ENCODE measurements at regions not wholly inside any gene's neighbourhood (a gene's known extent, or its start where the extent isn't known, plus 50 kb on each side); places are given as distances from the start of the nearest gene placed in this dataset.

GRCh38 chr2:235161565-235161964 is 209.7 kb downstream of the SH3BP4 start:
- Histone ChIP-seq H3K27me3 (replicated peaks in 1 of 2; ENCODE audit: control insufficient read depth in 2 of 2, extremely low read depth in 1 of 2, insufficient read depth in 2 of 2, low read length in 1 of 2) (peaks cover 0 to 26% of the 10 kb centered on the region in 2 experiments), H3K4me1 (ENCODE audit: control insufficient read depth in 1 of 2, extremely low read depth in 1 of 2, insufficient read depth in 2 of 2, low read length in 2 of 2) (no peaks in the 10 kb centered on the region), H3K36me3 (ENCODE audit: control insufficient read depth in 2 of 2, extremely low read depth in 1 of 2, insufficient read depth in 1 of 2, low read length in 1 of 2) (no peaks in the 10 kb centered on the region), H3K27ac (ENCODE audit: low read length) (no peak overlapping the region), H3K9me3 (no peaks in the 10 kb centered on the region), H3K4me3 (ENCODE audit: control insufficient read depth in 1 of 2, extremely low read depth in 1 of 2, low read length in 1 of 2) (no peak overlapping the region)
- 83% methylated on average over 4 of the region's 8 CpGs for WGBS (ENCODE audit: insufficient coverage)
- POLR2A ChIA-PET, result no interaction called here
- Mint-ChIP-seq H3K4me3 (no peak overlapping the region), H3K27me3 (peaks cover 37 to 38% of the 10 kb centered on the region in 2 donors), H3K9me3 (no peaks in the 10 kb centered on the region), H3K4me1 (no peaks in the 10 kb centered on the region), H3K27ac (no peak overlapping the region), H3K36me3 (no peaks in the 10 kb centered on the region)
- DNase-seq (no peak), ATAC-seq (replicated peaks in 1 of 4) (no peak)
- CTCF ChIA-PET, result no interaction called here

- Mint-ChIP-seq H3K27ac (no peak overlapping the region), H3K4me1 (no peaks in the 10 kb centered on the region), H3K36me3 (no peaks in the 10 kb centered on the region), H3K4me3 (no peak overlapping the region), H3K9me3 (no peaks in the 10 kb centered on the region), H3K27me3 (peaks cover 33 to 36% of the 10 kb centered on the region in 2 donors)
- no peak overlapping the region for H3K4me3 ChIP-seq (ENCODE audit: control insufficient read depth in 1 of 2, extremely low read depth in 1 of 2, low read length in 1 of 2)
- CTCF ChIA-PET, result no interaction called here
- no peak overlapping the region for H3K27ac ChIP-seq (ENCODE audit: low read length)
- peaks cover 0 to 28% of the 10 kb centered on the region in 2 experiments for H3K27me3 ChIP-seq (replicated peaks in 1 of 2; ENCODE audit: control insufficient read depth in 2 of 2, extremely low read depth in 1 of 2, insufficient read depth in 2 of 2, low read length in 1 of 2)
- no peaks in the 10 kb centered on the region for H3K36me3 ChIP-seq (ENCODE audit: control insufficient read depth in 2 of 2, extremely low read depth in 1 of 2, insufficient read depth in 1 of 2, low read length in 1 of 2)
- no peaks in the 10 kb centered on the region for H3K9me3 ChIP-seq
- WGBS (ENCODE audit: insufficient coverage), result 68% methylated on average over 6 of the region's 9 CpGs
- no peak for ATAC-seq (replicated peaks in 1 of 4)
- DNase-seq, result no peak
- POLR2A ChIA-PET, result no interaction called here
- no peaks in the 10 kb centered on the region for H3K4me1 ChIP-seq (ENCODE audit: control insufficient read depth in 1 of 2, extremely low read depth in 1 of 2, insufficient read depth in 2 of 2, low read length in 2 of 2)
These were observed 210.4 kb downstream of the SH3BP4 start for GRCh38 chr2:235162082-235162836.

GRCh38 chr2:235162837-235163197 is 211.0 kb downstream of the SH3BP4 start:
- Histone ChIP-seq H3K4me3 (ENCODE audit: control insufficient read depth in 1 of 2, extremely low read depth in 1 of 2, low read length in 1 of 2) (no peak overlapping the region), H3K27me3 (replicated peaks in 1 of 2; ENCODE audit: control insufficient read depth in 2 of 2, extremely low read depth in 1 of 2, insufficient read depth in 2 of 2, low read length in 1 of 2) (peaks cover 0 to 29% of the 10 kb centered on the region in 2 experiments), H3K4me1 (ENCODE audit: control insufficient read depth in 1 of 2, extremely low read depth in 1 of 2, insufficient read depth in 2 of 2, low read length in 2 of 2) (no peaks in the 10 kb centered on the region), H3K27ac (ENCODE audit: low read length) (no peak overlapping the region), H3K36me3 (ENCODE audit: control insufficient read depth in 2 of 2, extremely low read depth in 1 of 2, insufficient read depth in 1 of 2, low read length in 1 of 2) (no peaks in the 10 kb centered on the region), H3K9me3 (no peaks in the 10 kb centered on the region)
- no peak for DNase-seq
- no peak for ATAC-seq (replicated peaks in 1 of 4)
- no peaks in the 10 kb centered on the region for H3K36me3 Mint-ChIP-seq
- no peaks in the 10 kb centered on the region for H3K9me3 Mint-ChIP-seq
- H3K27ac Mint-ChIP-seq, result no peak overlapping the region
- no peaks in the 10 kb centered on the region for H3K4me1 Mint-ChIP-seq
- H3K4me3 Mint-ChIP-seq, result no peak overlapping the region
- ChIA-PET POLR2A (no interaction called here), CTCF (no interaction called here)
- peaks cover 31 to 36% of the 10 kb centered on the region in 2 donors for H3K27me3 Mint-ChIP-seq
- 40% methylated on average over 1 of the region's 5 CpGs for WGBS (ENCODE audit: insufficient coverage)

- H3K9me3 Mint-ChIP-seq, result peaks cover 0 to 5% (median 0%) of the 10 kb centered on the region in 3 donors
- H3K4me3 Mint-ChIP-seq, result no peak overlapping the region
- no peaks in the 10 kb centered on the region for H3K4me1 Mint-ChIP-seq
- H3K27me3 Mint-ChIP-seq, result peaks cover 21 to 27% of the 10 kb centered on the region in 2 donors
- H3K27ac Mint-ChIP-seq, result no peak overlapping the region
- Histone ChIP-seq H3K27me3 (replicated peaks in 1 of 2; ENCODE audit: control insufficient read depth in 2 of 2, extremely low read depth in 1 of 2, insufficient read depth in 2 of 2, low read length in 1 of 2) (peaks cover 0 to 25% of the 10 kb centered on the region in 2 experiments), H3K27ac (ENCODE audit: low read length) (no peak overlapping the region), H3K4me3 (ENCODE audit: control insufficient read depth in 1 of 2, extremely low read depth in 1 of 2, low read length in 1 of 2) (no peak overlapping the region), H3K36me3 (ENCODE audit: control insufficient read depth in 2 of 2, extremely low read depth in 1 of 2, insufficient read depth in 1 of 2, low read length in 1 of 2) (no peaks in the 10 kb centered on the region), H3K9me3 (no peaks in the 10 kb centered on the region), H3K4me1 (ENCODE audit: control insufficient read depth in 1 of 2, extremely low read depth in 1 of 2, insufficient read depth in 2 of 2, low read length in 2 of 2) (no peaks in the 10 kb centered on the region)
- DNase-seq, result no peak
- WGBS (ENCODE audit: insufficient coverage), result 94% methylated on average over 5 of the region's 9 CpGs
- CTCF ChIA-PET, result no interaction called here
- no peaks in the 10 kb centered on the region for H3K36me3 Mint-ChIP-seq
- ATAC-seq (replicated peaks in 1 of 4), result no peak
- POLR2A ChIA-PET, result no interaction called here
These were observed 213.3 kb downstream of the SH3BP4 start for GRCh38 chr2:235165136-235165535.

GRCh38 chr2:235165631-235166030 is 213.8 kb downstream of the SH3BP4 start:
- Mint-ChIP-seq H3K27me3 (peaks cover 17 to 24% of the 10 kb centered on the region in 2 donors), H3K9me3 (peaks cover 0 to 5% (median 0%) of the 10 kb centered on the region in 3 donors), H3K27ac (no peak overlapping the region), H3K4me3 (no peak overlapping the region), H3K4me1 (no peaks in the 10 kb centered on the region), H3K36me3 (no peaks in the 10 kb centered on the region)
- H3K4me3 ChIP-seq (ENCODE audit: control insufficient read depth in 1 of 2, extremely low read depth in 1 of 2, low read length in 1 of 2), result no peak overlapping the region
- no peaks in the 10 kb centered on the region for H3K4me1 ChIP-seq (ENCODE audit: control insufficient read depth in 1 of 2, extremely low read depth in 1 of 2, insufficient read depth in 2 of 2, low read length in 2 of 2)
- peaks cover 0 to 24% of the 10 kb centered on the region in 2 experiments for H3K27me3 ChIP-seq (replicated peaks in 1 of 2; ENCODE audit: control insufficient read depth in 2 of 2, extremely low read depth in 1 of 2, insufficient read depth in 2 of 2, low read length in 1 of 2)
- no peak overlapping the region for H3K27ac ChIP-seq (ENCODE audit: low read length)
- no peaks in the 10 kb centered on the region for H3K36me3 ChIP-seq (ENCODE audit: control insufficient read depth in 2 of 2, extremely low read depth in 1 of 2, insufficient read depth in 1 of 2, low read length in 1 of 2)
- CTCF ChIA-PET, result interaction anchor here in 1 of 2 donors (0.6 kb wide), 1 partner anchor 514 kb away, joined by 3 read pairs; no protein-coding TSS in a partner anchor
- 36% methylated on average over 2 of the region's 4 CpGs for WGBS (ENCODE audit: insufficient coverage)
- POLR2A ChIA-PET, result no interaction called here
- ATAC-seq (replicated peaks in 1 of 4) (no peak), DNase-seq (no peak)
- no peaks in the 10 kb centered on the region for H3K9me3 ChIP-seq

- no peak for ATAC-seq (replicated peaks in 1 of 4)
- ChIA-PET POLR2A (no interaction called here), CTCF (no interaction called here)
- Mint-ChIP-seq H3K4me1 (no peaks in the 10 kb centered on the region), H3K27me3 (peaks cover 7 to 23% of the 10 kb centered on the region in 2 donors), H3K27ac (no peak overlapping the region), H3K36me3 (no peaks in the 10 kb centered on the region), H3K9me3 (peaks cover 0 to 5% (median 0%) of the 10 kb centered on the region in 3 donors), H3K4me3 (no peak overlapping the region)
- Histone ChIP-seq H3K27ac (ENCODE audit: low read length) (no peak overlapping the region), H3K27me3 (replicated peaks in 1 of 2; ENCODE audit: control insufficient read depth in 2 of 2, extremely low read depth in 1 of 2, insufficient read depth in 2 of 2, low read length in 1 of 2) (peaks cover 0 to 20% of the 10 kb centered on the region in 2 experiments), H3K4me1 (ENCODE audit: control insufficient read depth in 1 of 2, extremely low read depth in 1 of 2, insufficient read depth in 2 of 2, low read length in 2 of 2) (no peaks in the 10 kb centered on the region), H3K9me3 (no peaks in the 10 kb centered on the region), H3K4me3 (ENCODE audit: control insufficient read depth in 1 of 2, extremely low read depth in 1 of 2, low read length in 1 of 2) (no peak overlapping the region), H3K36me3 (ENCODE audit: control insufficient read depth in 2 of 2, extremely low read depth in 1 of 2, insufficient read depth in 1 of 2, low read length in 1 of 2) (no peaks in the 10 kb centered on the region)
- 54% methylated on average over 6 of the region's 8 CpGs for WGBS (ENCODE audit: insufficient coverage)
- no peak for DNase-seq
These were observed 216.6 kb downstream of the SH3BP4 start for GRCh38 chr2:235168174-235168979.
